ENCODE measurements at regions not wholly inside any gene's neighbourhood (a gene's known extent, or its start where the extent isn't known, plus 50 kb on each side); places are given as distances from the start of the nearest gene placed in this dataset.

- Mint-ChIP-seq H3K36me3 (ENCODE audit: low read depth) (peaks cover 2% of the 10 kb centered on the region), H3K27me3 (ENCODE audit: low read depth) (peaks cover 4% of the 10 kb centered on the region), H3K4me1 (ENCODE audit: low read depth) (no peaks in the 10 kb centered on the region), H3K27ac (ENCODE audit: unreplicated experiment) (no peak overlapping the region), H3K9me3 (ENCODE audit: low read depth) (peaks cover 10% of the 10 kb centered on the region), H3K4me3 (ENCODE audit: unreplicated experiment) (no peak overlapping the region)
- no peak for TF ChIP-seq CTCF (IDR thresholded peaks at IDR 0.05)
- no peak for DNase-seq (ENCODE audit: low spot score)
These were observed 191.8 kb downstream of the CGGBP1 start for GRCh38 chr3:87867001-87867400.

DNA sequence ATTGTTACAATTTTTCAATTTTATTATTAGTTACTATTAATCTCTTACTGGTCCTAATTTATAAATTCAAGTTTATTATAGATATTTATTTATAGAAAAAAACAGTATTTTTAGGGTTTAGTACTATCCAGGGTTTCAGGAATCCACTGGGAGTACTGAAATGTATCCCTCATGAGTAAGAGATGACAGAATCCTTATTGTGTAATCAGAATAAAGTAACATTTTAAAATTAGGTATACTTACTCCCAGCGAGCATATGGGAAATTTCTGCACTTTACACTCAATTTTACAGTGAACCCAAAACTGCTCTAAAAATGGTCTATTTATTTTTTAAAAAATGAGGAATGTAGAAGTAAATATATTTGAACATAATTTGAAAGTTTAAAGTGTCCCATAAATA is 202.7 kb downstream of the CGGBP1 start:
- no peak for TF ChIP-seq CTCF (IDR thresholded peaks at IDR 0.05)
- no peaks in the 10 kb centered on the region for H3K4me1 Mint-ChIP-seq (ENCODE audit: low read depth)
- H3K27me3 Mint-ChIP-seq (ENCODE audit: low read depth), result peaks cover 6% of the 10 kb centered on the region
- no peak for DNase-seq (ENCODE audit: low spot score)
- no peaks in the 10 kb centered on the region for H3K36me3 Mint-ChIP-seq (ENCODE audit: low read depth)
- no peaks in the 10 kb centered on the region for H3K9me3 Mint-ChIP-seq (ENCODE audit: low read depth)
- H3K4me3 Mint-ChIP-seq (ENCODE audit: unreplicated experiment), result no peak overlapping the region
- no peak overlapping the region for H3K27ac Mint-ChIP-seq (ENCODE audit: unreplicated experiment)

DNA sequence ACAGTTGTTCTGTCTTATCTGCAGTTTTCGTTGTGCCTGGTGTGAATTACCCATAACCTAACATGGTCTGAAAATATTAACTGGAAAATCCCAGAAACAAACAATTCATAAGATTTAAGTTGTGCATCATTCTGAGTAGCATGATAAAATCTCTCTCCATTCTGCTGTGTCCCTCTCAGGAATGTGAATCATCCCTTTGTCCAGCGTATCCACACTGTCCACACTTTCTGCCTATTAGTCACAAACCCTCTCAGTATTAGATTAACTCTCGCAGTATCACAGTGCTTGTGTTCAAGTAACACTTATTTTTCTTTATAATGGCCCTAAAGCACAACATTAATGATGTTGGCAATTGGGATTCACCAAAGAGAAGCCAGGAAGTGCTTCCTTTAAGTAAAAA is 203.2 kb downstream of the CGGBP1 start:
- H3K27ac Mint-ChIP-seq (ENCODE audit: unreplicated experiment), result no peak overlapping the region
- H3K9me3 Mint-ChIP-seq (ENCODE audit: low read depth), result no peaks in the 10 kb centered on the region
- H3K4me3 Mint-ChIP-seq (ENCODE audit: unreplicated experiment), result no peak overlapping the region
- H3K36me3 Mint-ChIP-seq (ENCODE audit: low read depth), result no peaks in the 10 kb centered on the region
- no peak for TF ChIP-seq CTCF (IDR thresholded peaks at IDR 0.05)
- H3K4me1 Mint-ChIP-seq (ENCODE audit: low read depth), result no peaks in the 10 kb centered on the region
- no peak for DNase-seq (ENCODE audit: low spot score)
- H3K27me3 Mint-ChIP-seq (ENCODE audit: low read depth), result peaks cover 6% of the 10 kb centered on the region

GRCh38 chr3:87855211-87855610 is 203.6 kb downstream of the CGGBP1 start:
- Mint-ChIP-seq H3K4me1 (ENCODE audit: low read depth) (no peaks in the 10 kb centered on the region), H3K4me3 (ENCODE audit: unreplicated experiment) (no peak overlapping the region), H3K9me3 (ENCODE audit: low read depth) (no peaks in the 10 kb centered on the region), H3K27ac (ENCODE audit: unreplicated experiment) (no peak overlapping the region), H3K27me3 (ENCODE audit: low read depth) (peaks cover 6% of the 10 kb centered on the region), H3K36me3 (ENCODE audit: low read depth) (no peaks in the 10 kb centered on the region)
- no peak for TF ChIP-seq CTCF (IDR thresholded peaks at IDR 0.05)
- DNase-seq (ENCODE audit: low spot score), result no peak

GRCh38 chr3:87848003-87848402 is 210.8 kb downstream of the CGGBP1 start:
- H3K36me3 Mint-ChIP-seq (ENCODE audit: low read depth), result no peaks in the 10 kb centered on the region
- H3K4me3 Mint-ChIP-seq (ENCODE audit: unreplicated experiment), result no peak overlapping the region
- H3K9me3 Mint-ChIP-seq (ENCODE audit: low read depth), result peaks cover 2% of the 10 kb centered on the region
- no peak for TF ChIP-seq CTCF (IDR thresholded peaks at IDR 0.05)
- no peak overlapping the region for H3K27ac Mint-ChIP-seq (ENCODE audit: unreplicated experiment)
- no peaks in the 10 kb centered on the region for H3K4me1 Mint-ChIP-seq (ENCODE audit: low read depth)
- no peak for DNase-seq (ENCODE audit: low spot score)
- H3K27me3 Mint-ChIP-seq (ENCODE audit: low read depth), result no peaks in the 10 kb centered on the region

Data from chondrocyte (in vitro differentiated cells).